DND-41 (cell line): ENCODE measurements at regions not wholly inside any gene's neighbourhood (a gene's known extent, or its start where the extent isn't known, plus 50 kb on each side); places are given as distances from the start of the nearest gene placed in this dataset.

Experiments used
- EZH2 ChIP-seq: IDR thresholded peaks from 3 replicates; pipeline ENCODE4 v1.6.1; 2012; ENCODE audit warnings: borderline replicate concordance, low read depth, mild to moderate bottlenecking, moderate library complexity, low read length, inconsistent platforms; ENCODE audit not compliant: severe bottlenecking
- TF ChIP-seq, protein P1 (sequence below): IDR thresholded peaks from 2 replicates; pipeline ENCODE4 v1.5.1; 2012; ENCODE audit warnings: borderline replicate concordance, low read length, moderate library complexity, mild to moderate bottlenecking; ENCODE audit not compliant: poor library complexity, severe bottlenecking; ENCODE audit errors: extremely low read depth

DNA sequence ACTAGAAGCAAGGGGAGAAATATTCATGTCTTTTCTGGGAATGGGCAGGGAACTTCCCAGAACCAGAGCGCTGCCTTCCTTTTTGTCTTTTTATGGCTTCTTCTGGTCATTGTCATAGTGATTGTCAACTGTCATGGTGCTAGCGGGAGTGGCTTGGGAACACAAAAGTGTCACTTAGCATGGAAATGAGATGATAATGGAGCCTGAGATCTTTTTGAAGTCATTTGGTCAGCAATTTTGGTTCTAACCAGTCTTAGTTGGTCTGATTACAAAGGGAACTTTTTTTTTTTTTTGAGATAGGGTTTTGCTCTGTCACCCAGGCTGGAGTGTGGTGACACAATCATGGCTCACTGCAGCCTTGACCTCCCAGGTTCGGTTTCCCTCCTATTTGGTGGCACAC lies 62.7 kb upstream of the RPH3A start:
- TF ChIP-seq, protein P1, sequence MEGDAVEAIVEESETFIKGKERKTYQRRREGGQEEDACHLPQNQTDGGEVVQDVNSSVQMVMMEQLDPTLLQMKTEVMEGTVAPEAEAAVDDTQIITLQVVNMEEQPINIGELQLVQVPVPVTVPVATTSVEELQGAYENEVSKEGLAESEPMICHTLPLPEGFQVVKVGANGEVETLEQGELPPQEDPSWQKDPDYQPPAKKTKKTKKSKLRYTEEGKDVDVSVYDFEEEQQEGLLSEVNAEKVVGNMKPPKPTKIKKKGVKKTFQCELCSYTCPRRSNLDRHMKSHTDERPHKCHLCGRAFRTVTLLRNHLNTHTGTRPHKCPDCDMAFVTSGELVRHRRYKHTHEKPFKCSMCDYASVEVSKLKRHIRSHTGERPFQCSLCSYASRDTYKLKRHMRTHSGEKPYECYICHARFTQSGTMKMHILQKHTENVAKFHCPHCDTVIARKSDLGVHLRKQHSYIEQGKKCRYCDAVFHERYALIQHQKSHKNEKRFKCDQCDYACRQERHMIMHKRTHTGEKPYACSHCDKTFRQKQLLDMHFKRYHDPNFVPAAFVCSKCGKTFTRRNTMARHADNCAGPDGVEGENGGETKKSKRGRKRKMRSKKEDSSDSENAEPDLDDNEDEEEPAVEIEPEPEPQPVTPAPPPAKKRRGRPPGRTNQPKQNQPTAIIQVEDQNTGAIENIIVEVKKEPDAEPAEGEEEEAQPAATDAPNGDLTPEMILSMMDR = no peak
- no peak for TF ChIP-seq EZH2
